ENCODE measurements at regions not wholly inside any gene's neighbourhood (a gene's known extent, or its start where the extent isn't known, plus 50 kb on each side); places are given as distances from the start of the nearest gene placed in this dataset.
"Not testable (repeated sequence)": the region's sequence is repeated elsewhere in the genome, so short reads cannot be mapped to it uniquely, and the experiment has no call there.

DNA sequence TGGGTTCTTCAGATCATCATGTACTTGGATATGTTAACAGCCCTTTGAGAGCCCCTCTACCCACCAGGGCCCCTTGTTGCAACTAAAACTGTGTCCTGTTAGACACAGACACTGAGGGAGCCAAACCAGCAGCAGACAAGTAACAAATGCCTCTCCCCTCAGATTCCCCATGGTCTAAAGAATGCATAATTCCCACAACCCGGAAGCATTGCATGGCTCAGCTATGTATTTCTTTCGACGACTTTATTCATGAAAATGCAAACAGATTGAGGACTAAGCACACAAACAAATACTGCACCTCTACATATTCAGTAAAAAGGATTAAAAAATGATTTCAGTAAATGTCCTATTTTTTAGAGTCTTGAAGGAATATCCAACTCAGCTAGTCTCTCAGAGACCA is 70.1 kb upstream of the HECW1 start:
- no peak for TF ChIP-seq CTCF (conservative IDR thresholded peaks at IDR 0.05)
- H3K27ac ChIP-seq, result no peak overlapping the region

GRCh38 chr7:43044511-43044910 is 67.9 kb upstream of the HECW1 start:
- H3K27ac ChIP-seq, result no peak overlapping the region
- TF ChIP-seq CTCF (conservative IDR thresholded peaks at IDR 0.05), result no peak

DNA sequence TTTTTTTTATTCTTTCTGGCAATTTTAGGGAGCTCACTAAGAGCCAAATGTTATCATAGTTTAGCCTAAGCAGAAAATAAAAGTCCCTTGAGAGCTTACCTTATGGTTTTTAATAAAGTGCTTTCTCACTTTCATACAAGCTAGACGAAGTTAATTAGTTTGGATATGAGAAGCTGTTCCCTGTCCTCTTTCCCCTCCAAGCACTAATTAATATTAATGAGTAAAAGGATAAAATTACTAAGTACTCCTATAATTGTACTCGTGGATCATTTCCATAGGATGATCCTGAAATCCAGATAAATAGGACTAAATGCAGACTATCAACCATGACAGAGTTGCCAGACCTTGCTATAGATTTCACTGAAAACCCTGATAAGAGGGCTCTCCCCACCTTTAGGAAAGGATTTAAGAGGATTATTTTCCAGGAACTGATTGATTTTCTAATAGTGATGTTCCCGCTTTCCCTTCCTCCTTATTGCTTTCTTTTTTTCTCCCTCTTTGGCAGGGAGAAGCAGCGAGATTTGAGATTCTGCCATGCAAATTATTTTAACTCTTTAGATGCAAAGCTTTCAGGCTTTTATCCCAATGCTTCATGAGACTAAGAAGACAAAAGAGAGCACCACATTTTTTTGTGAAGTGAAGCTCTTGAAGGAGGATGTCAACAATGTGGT is 58.3 kb upstream of the HECW1 start:
- TF ChIP-seq CTCF (conservative IDR thresholded peaks at IDR 0.05), result no peak
- H3K27ac ChIP-seq, result no peak overlapping the region

- H3K27ac ChIP-seq, result no peak overlapping the region
- no peak for TF ChIP-seq CTCF (conservative IDR thresholded peaks at IDR 0.05)
Observed at GRCh38 chr7:43057141-43057540, 55.3 kb upstream of the HECW1 start.

DNA sequence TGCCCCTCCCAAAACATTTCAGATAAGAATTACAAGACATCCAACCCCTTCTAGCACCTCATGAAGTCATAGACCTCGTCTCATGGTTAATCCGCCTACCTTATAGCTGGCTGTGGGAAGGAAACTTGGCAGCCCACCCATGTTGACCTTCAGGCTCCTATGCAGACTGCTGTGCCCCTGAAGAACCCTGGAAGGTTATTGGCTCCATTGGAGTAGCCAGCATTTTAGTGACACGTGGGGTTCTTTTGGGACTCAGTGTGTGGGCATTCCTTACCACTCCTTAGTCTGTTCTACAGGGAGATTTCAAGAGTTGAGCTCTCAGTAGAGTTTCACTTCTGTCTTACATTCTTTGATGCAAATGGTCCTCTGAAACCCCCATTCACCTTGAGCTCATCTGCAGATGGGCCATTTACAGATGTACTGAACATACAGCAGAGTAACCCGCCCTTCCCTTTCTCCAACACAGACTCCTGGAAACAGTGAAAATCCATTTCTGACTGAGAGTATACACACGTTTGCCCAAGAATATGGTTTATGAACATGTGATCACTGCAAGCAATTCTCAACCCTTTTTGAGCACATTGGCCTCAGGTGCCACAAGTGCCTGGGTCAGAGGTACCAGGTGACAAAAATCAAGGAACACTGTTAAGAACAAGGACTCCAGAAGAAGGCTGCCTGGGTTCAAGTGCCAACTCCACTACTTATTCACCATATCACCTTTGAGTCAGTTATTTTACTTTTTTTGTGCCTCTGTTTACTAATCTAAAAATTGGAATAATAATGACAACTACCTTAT is 54.0 kb upstream of the HECW1 start:
- H3K27ac ChIP-seq, result no peak overlapping the region
- no peak for TF ChIP-seq CTCF (conservative IDR thresholded peaks at IDR 0.05)

DNA sequence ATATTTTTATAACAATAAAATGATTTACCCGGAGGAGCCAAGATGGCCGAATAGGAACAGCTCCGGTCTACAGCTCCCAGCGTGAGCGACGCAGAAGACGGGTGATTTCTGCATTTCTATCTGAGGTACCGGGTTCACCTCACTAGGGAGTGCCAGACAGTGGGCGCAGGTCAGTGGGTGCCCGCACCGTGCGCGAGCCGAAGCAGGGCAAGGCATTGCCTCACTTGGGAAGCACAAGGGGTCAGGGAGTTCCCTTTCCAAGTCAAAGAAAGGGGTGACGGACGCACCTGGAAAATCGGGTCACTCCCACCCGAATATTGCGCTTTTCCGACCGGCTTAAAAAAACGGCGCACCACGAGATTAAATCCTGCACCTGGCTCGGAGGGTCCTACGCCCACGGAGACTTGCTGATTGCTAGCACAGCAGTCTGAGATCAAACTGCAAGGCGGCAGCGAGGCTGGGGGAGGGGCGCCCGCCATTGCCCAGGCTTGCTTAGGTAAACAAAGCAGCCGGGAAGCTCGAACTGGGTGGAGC is 53.3 kb upstream of the HECW1 start:
- not testable (repeated sequence) for H3K27ac ChIP-seq
